ENCODE measurements at regions not wholly inside any gene's neighbourhood (a gene's known extent, or its start where the extent isn't known, plus 50 kb on each side); places are given as distances from the start of the nearest gene placed in this dataset.

DNA sequence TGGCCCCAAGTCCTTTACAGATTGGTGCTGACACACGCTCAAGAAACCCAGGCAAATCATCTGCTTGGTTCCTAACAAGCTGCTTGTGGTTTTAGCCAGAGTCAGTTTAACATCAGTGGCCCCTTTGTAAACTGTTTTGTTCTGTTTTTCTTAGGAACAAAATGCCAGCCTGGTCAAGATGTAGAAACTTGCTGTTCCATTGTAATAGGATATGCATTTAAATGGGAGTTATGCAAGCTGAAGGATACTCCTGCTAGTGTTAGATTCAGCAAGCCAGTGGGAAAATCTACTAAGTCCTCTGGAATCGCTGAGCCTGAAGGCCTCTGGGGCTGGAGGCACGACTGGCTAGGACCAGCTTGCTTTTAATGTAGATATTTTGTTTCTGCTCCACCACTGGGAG, 391.1 kb downstream of the TLE4 start:
- Histone ChIP-seq H3K4me2 (ENCODE audit: low read depth, low read length) (no peak overlapping the region), H2AFZ (ENCODE audit: low read length) (no peak overlapping the region), H3K9me3 (ENCODE audit: low read length) (no peaks in the 10 kb centered on the region), H3K27ac (ENCODE audit: extremely low read length, insufficient read depth, low read length) (no peak overlapping the region), H3K9ac (ENCODE audit: insufficient read depth, low read depth, low read length) (no peak overlapping the region), H3K27me3 (ENCODE audit: control insufficient read depth in 1 of 2, insufficient read depth in 2 of 2, low read length in 2 of 2) (no peaks in the 10 kb centered on the region), H4K20me1 (ENCODE audit: insufficient read depth, low read length) (no peaks in the 10 kb centered on the region), H3K4me1 (ENCODE audit: insufficient read depth, low read length) (no peaks in the 10 kb centered on the region), H3K79me2 (ENCODE audit: insufficient read depth, low read length) (no peaks in the 10 kb centered on the region), H3K4me3 (replicated peaks in 1 of 3; ENCODE audit: insufficient read depth in 1 of 3, low read depth in 2 of 3, low read length in 3 of 3) (no peak overlapping the region), H3K36me3 (replicated peaks in 1 of 2; ENCODE audit: control insufficient read depth in 1 of 2, insufficient read depth in 2 of 2, low read length in 2 of 2) (no peaks in the 10 kb centered on the region)
- FAIRE-seq = no peak
- WGBS (ENCODE audit: low lambda C conversion rate) = 0% methylated on average over 3 of the region's 3 CpGs
- BruUV-seq (replicated peaks) = no TSS peak
- TF ChIP-seq SMC3 (IDR thresholded peaks at IDR 0.05; ENCODE audit: low read length) = no peak
- TF ChIP-seq, protein P1, sequence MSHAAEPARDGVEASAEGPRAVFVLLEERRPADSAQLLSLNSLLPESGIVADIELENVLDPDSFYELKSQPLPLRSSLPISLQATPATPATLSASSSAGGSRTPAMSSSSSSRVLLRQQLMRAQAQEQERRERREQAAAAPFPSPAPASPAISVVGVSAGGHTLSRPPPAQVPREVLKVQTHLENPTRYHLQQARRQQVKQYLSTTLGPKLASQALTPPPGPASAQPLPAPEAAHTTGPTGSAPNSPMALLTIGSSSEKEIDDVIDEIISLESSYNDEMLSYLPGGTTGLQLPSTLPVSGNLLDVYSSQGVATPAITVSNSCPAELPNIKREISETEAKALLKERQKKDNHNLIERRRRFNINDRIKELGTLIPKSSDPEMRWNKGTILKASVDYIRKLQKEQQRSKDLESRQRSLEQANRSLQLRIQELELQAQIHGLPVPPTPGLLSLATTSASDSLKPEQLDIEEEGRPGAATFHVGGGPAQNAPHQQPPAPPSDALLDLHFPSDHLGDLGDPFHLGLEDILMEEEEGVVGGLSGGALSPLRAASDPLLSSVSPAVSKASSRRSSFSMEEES (CRISPR knock-in tag; IDR thresholded peaks at IDR 0.05) = no peak
- TF ChIP-seq, protein P2, sequence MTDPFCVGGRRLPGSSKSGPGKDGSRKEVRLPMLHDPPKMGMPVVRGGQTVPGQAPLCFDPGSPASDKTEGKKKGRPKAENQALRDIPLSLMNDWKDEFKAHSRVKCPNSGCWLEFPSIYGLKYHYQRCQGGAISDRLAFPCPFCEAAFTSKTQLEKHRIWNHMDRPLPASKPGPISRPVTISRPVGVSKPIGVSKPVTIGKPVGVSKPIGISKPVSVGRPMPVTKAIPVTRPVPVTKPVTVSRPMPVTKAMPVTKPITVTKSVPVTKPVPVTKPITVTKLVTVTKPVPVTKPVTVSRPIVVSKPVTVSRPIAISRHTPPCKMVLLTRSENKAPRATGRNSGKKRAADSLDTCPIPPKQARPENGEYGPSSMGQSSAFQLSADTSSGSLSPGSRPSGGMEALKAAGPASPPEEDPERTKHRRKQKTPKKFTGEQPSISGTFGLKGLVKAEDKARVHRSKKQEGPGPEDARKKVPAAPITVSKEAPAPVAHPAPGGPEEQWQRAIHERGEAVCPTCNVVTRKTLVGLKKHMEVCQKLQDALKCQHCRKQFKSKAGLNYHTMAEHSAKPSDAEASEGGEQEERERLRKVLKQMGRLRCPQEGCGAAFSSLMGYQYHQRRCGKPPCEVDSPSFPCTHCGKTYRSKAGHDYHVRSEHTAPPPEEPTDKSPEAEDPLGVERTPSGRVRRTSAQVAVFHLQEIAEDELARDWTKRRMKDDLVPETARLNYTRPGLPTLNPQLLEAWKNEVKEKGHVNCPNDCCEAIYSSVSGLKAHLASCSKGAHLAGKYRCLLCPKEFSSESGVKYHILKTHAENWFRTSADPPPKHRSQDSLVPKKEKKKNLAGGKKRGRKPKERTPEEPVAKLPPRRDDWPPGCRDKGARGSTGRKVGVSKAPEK (CRISPR knock-in tag; IDR thresholded peaks at IDR 0.05; ENCODE audit: borderline replicate concordance) = no peak
- no peak for TF ChIP-seq MATR3 (CRISPR knock-in tag; IDR thresholded peaks at IDR 0.05)
- TF ChIP-seq ZNF891 (CRISPR knock-in tag; IDR thresholded peaks at IDR 0.05) = no peak
- TF ChIP-seq ZBTB7A (CRISPR knock-in tag; IDR thresholded peaks at IDR 0.05) = no peak
- TF ChIP-seq RBM22 (optimal IDR thresholded peaks at IDR 0.05; ENCODE audit: low read length) = no peak
- TF ChIP-seq GATA4 (IDR thresholded peaks at IDR 0.05; ENCODE audit: borderline replicate concordance, low read depth) = no peak
- TF ChIP-seq CAMTA2 (CRISPR knock-in tag; IDR thresholded peaks at IDR 0.05; ENCODE audit: borderline replicate concordance) = no peak
- TF ChIP-seq KAT8 (CRISPR knock-in tag; IDR thresholded peaks at IDR 0.05) = no peak
- no peak for ATAC-seq
- no peak for DNase-seq (ENCODE audit: low spot score)
- POLR2A ChIA-PET = no interaction called here
- intact Hi-C loops (cut with micrococcal nuclease; ENCODE audit: unreplicated experiment) (no loop called here), in situ Hi-C loops (cut with HindIII; ENCODE audit: extremely low pct_ligation_motif_present, low pct_unique_long_range_greater_than_20kb) (no loop called here)
- CTCF ChIA-PET (ENCODE audit: low intra/inter-chr PET ratio, low total read pairs) = no interaction called here
